Kidney (tissue), 13 donors: ENCODE measurements at regions not wholly inside any gene's neighbourhood (a gene's known extent, or its start where the extent isn't known, plus 50 kb on each side); places are given as distances from the start of the nearest gene placed in this dataset.
A peak's percentile ranks its signal among the peaks of the same experiment; 100 is the strongest.

Experiments
- DNase-seq, 5 donors: peaks; one replicate each; pipeline ENCODE4 v3.0.0-alpha.2; 2013 to 2020
- FAIRE-seq: peaks from 2 replicates; lab custom pipeline; 2012; peaks lifted over from hg19 to GRCh38; lab: Jason Lieb, UNC
- H3K27ac ChIP-seq, 2 donors: one replicate each; pipeline ENCODE4 v1.7.0; 2013; ENCODE audit warnings: low read depth in 2 of 2, low read length in 2 of 2, inconsistent platforms in 1 of 2
- H3K27me3 ChIP-seq: one replicate; pipeline ENCODE4 v1.7.1; 2013; ENCODE audit warnings: low read length, inconsistent platforms; ENCODE audit not compliant: control insufficient read depth, insufficient read depth
- H3K36me3 ChIP-seq, 3 donors: one replicate each; pipeline versions ENCODE4 v1.7.0 to v1.7.1; 2013; ENCODE audit warnings: low read length in 3 of 3, control low read depth in 1 of 3, inconsistent platforms in 1 of 3; ENCODE audit not compliant: insufficient read depth in 3 of 3, control insufficient read depth in 2 of 3
- H3K4me1 ChIP-seq, 3 donors: one replicate each; pipeline versions ENCODE4 v1.7.0 to v1.7.1; 2013; ENCODE audit warnings: low read length in 3 of 3, inconsistent platforms in 1 of 3, low read depth in 1 of 3; ENCODE audit not compliant: control insufficient read depth in 2 of 3, insufficient read depth in 2 of 3
- H3K4me3 ChIP-seq, 3 donors: one replicate each; pipeline versions ENCODE4 v1.7.0 to v1.8.1; 2013; ENCODE audit warnings: low read length in 3 of 3, control low read depth in 1 of 3, inconsistent platforms in 1 of 3
- H3K9ac ChIP-seq, 3 donors: one replicate each; pipeline versions ENCODE4 v1.7.0 to v1.7.1; 2013; ENCODE audit warnings: low read length in 3 of 3, control low read depth in 1 of 3, inconsistent platforms in 1 of 3
- H3K9me3 ChIP-seq, 3 donors: one replicate each; pipeline versions ENCODE4 v1.7.0 to v1.7.1; 2013; ENCODE audit warnings: low read length in 3 of 3, control low read depth in 1 of 3, inconsistent platforms in 1 of 3; ENCODE audit not compliant: control insufficient read depth in 2 of 3, insufficient read depth in 1 of 3
- intact Hi-C: fragments of 100-400 bp; cut with DNase I; formaldehyde crosslinking; loops from one replicate; pipeline ENCODE4 v1.11.1; 2022
- TF ChIP-seq, protein P1 (sequence below): IDR thresholded peaks from 3 replicates; pipeline ENCODE4 v1.5.1; 2012; ENCODE audit warnings: mild to moderate bottlenecking, moderate library complexity, borderline replicate concordance; ENCODE audit not compliant: insufficient read depth; ENCODE audit errors: extremely low read depth
- donor health status: control.
- donor health status: control.
- donor health status: control.
- donor health status: control.
- donor health status: control.
- donor health status: DM: yes; HTN: yes; CAD: no.
- donor health status: Normal renal cell carcinoma (clear cell type).

GRCh38 chr9:107628444-107628843 is 138.9 kb upstream of the KLF4 start:
- peaks cover 3 to 8% (median 5%) of the 10 kb centered on the region in 3 donors for H3K4me1 ChIP-seq

GRCh38 chr9:107627781-107628180 is 138.2 kb upstream of the KLF4 start:
- intact Hi-C loops, result no loop called here
- DNase-seq, result no peak
- H3K36me3 ChIP-seq, result no peaks in the 10 kb centered on the region

More at GRCh38 chr9:107628444-107628843, 138.9 kb upstream of the KLF4 start:
- H3K4me3 ChIP-seq, result no peak overlapping the region
- no peak overlapping the region for H3K27ac ChIP-seq
- DNase-seq (peak in 1 of 5 donors; percentile 34), FAIRE-seq (no peak)
- intact Hi-C loops, result no loop called here
- no peaks in the 10 kb centered on the region for H3K36me3 ChIP-seq
- no peaks in the 10 kb centered on the region for H3K9me3 ChIP-seq
- TF ChIP-seq, protein P1, sequence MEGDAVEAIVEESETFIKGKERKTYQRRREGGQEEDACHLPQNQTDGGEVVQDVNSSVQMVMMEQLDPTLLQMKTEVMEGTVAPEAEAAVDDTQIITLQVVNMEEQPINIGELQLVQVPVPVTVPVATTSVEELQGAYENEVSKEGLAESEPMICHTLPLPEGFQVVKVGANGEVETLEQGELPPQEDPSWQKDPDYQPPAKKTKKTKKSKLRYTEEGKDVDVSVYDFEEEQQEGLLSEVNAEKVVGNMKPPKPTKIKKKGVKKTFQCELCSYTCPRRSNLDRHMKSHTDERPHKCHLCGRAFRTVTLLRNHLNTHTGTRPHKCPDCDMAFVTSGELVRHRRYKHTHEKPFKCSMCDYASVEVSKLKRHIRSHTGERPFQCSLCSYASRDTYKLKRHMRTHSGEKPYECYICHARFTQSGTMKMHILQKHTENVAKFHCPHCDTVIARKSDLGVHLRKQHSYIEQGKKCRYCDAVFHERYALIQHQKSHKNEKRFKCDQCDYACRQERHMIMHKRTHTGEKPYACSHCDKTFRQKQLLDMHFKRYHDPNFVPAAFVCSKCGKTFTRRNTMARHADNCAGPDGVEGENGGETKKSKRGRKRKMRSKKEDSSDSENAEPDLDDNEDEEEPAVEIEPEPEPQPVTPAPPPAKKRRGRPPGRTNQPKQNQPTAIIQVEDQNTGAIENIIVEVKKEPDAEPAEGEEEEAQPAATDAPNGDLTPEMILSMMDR, result no peak
- H3K9ac ChIP-seq, result no peak overlapping the region
- H3K27me3 ChIP-seq, result no peaks in the 10 kb centered on the region

GRCh38 chr9:107626118-107626517 is 136.5 kb upstream of the KLF4 start:
- DNase-seq (no peak), FAIRE-seq (no peak)
- Histone ChIP-seq H3K4me3 (no peak overlapping the region), H3K27ac (no peak overlapping the region), H3K27me3 (no peaks in the 10 kb centered on the region), H3K36me3 (no peaks in the 10 kb centered on the region), H3K4me1 (peaks cover 0 to 7% (median 0%) of the 10 kb centered on the region in 3 donors), H3K9ac (no peak overlapping the region), H3K9me3 (no peaks in the 10 kb centered on the region)
- intact Hi-C loops, result no loop called here
- TF ChIP-seq, protein P1, result no peak

More at GRCh38 chr9:107627781-107628180, 138.2 kb upstream of the KLF4 start:
- Histone ChIP-seq H3K9ac (no peak overlapping the region), H3K9me3 (no peaks in the 10 kb centered on the region), H3K4me1 (peaks cover 2 to 5% (median 3%) of the 10 kb centered on the region in 3 donors), H3K27me3 (no peaks in the 10 kb centered on the region), H3K4me3 (no peak overlapping the region), H3K27ac (no peak overlapping the region)
- TF ChIP-seq, protein P1, result no peak
- FAIRE-seq, result no peak
